GM12892 (cell line): ENCODE measurements at regions not wholly inside any gene's neighbourhood (a gene's known extent, or its start where the extent isn't known, plus 50 kb on each side); places are given as distances from the start of the nearest gene placed in this dataset.

Experiments used
- DNase-seq: peaks from one replicate; pipeline ENCODE4 v3.0.0; 2011; ENCODE audit not compliant: insufficient read length
- FAIRE-seq: peaks from 2 replicates; lab custom pipeline; 2011; peaks lifted over from hg19 to GRCh38; lab: Jason Lieb, UNC
- POLR2A ChIP-seq: IDR thresholded peaks from 2 replicates; pipeline ENCODE4 v1.6.1; 2011; ENCODE audit warnings: low read depth, low read length, control low read depth
- POLR2AphosphoS5 ChIP-seq: IDR thresholded peaks from 2 replicates; pipeline ENCODE4 v1.6.1; 2011; ENCODE audit warnings: low read depth, low read length, control low read depth
- TAF1 ChIP-seq: IDR thresholded peaks from 2 replicates; pipeline ENCODE4 v1.6.1; 2011; ENCODE audit warnings: low read depth, mild to moderate bottlenecking, control low read depth, low read length, borderline replicate concordance

DNA sequence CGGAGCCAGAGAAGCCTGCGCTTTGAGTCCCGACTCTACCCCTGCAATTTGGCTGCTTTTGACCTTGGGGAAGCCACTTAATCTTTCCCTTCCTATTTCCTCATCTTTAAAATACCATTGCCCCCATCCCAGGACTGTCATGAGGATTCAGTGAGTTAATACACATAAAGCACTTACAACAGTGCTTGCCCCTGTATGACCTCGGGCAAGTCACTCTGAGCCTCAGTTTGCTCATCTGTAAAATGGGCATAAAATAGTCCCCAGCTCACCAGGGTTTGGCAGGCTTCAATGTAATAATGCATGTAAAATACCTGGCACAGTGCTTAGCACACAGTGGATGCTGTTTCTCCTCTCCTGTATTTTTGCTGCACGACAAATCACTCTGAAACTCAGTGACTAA is 278.7 kb upstream of the PWP1 start:
- no peak for FAIRE-seq
- no peak for DNase-seq
- TF ChIP-seq POLR2A: no peak
- no peak for TF ChIP-seq TAF1
- TF ChIP-seq POLR2AphosphoS5: no peak

DNA sequence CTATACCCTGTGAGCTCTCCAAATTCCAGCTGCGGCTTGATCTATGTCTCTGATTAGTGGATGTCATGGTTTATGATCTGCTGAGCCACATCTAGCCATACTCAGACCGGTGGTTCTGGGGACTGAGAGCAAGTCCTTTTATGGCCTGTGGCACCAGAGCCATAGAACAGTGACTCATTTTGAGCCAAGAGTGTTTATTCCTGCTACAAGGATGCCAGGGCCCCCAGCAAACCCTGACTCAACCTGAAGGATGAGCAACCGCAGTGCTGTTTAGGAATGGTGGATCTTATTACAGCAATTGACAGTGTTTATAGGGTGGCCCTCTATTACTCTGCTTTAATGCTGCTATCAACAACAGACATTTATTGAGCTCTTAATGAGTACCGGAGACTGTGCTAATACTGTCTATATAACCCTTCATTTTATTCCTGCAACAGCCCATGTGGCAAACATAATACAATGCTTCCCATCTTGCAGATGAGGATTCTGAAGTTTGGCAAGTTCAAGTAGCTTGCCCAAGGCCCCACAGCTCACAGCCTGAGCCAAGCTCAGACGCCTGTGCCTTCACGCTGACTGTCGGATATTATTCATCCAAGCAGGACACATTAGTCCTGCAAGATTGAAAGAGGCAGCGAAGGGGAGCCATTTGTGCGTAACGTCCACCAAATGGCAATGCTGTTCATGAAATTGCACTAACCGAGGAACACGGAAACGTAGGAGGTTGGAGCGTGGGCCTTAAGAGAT is 273.6 kb upstream of the PWP1 start:
- FAIRE-seq (no peak), DNase-seq (no peak)
- TF ChIP-seq TAF1 (no peak), POLR2AphosphoS5 (no peak), POLR2A (no peak)

DNA sequence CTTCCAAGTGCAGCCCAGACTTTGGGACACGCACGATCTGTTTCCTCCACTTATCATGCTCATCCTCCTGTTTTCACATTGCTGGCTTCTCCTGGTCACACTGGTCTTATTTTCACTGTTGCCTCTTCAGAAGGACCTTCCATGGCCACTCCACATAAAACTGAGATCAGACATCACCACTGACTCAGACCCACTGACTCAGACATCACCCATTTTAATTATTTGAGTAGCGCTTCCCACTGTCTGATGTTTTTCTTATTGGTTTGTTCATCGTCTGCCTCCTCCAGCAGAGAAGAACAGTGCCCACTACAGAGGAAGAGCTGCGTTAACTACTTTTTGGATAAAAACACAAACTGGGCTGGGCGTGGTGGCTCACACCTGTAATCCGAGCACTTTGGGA is 270.5 kb upstream of the PWP1 start:
- DNase-seq: no peak
- TF ChIP-seq POLR2A: no peak
- no peak for TF ChIP-seq POLR2AphosphoS5
- no peak for TF ChIP-seq TAF1
- no peak for FAIRE-seq

DNA sequence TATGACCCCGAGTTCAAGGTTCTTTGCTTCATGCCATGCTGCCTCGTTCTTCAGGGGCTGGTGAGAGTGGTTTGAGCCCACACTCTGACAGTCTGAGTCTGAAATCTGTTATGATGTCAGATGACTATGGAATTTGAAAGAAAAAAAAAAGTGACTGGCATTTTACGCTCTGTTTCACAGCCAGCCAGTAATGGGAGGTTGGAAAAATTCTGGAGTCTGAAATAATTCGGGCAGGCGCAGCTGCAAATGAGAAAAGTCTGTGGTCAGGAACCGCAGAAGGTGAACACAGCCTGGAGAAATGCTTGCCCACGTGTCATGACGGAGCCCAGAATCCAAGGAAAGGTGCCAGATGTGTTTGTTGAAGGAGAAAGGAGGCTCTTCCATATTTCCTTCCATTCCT is 269.8 kb upstream of the PWP1 start:
- FAIRE-seq (no peak), DNase-seq (no peak)
- no peak for TF ChIP-seq POLR2A
- no peak for TF ChIP-seq POLR2AphosphoS5
- TF ChIP-seq TAF1: no peak

DNA sequence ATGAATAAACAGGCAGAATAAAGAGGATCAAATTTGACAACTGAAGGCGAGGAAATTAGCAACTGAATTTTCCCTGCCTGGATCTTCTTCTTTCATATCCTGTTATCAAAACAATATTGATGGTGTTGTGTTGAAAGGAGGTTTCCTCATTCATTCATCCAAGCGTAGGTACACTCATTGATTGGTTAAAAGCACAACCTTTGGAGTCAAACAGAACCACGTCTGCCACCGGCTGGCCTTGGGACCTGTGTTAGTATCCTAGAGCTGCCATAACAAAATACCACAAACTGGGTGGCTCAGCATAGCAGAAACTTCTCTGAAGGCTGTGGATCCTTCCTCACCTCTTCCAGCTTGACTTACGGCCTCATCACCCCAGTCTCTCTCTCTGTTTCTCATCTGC is 268.6 kb upstream of the PWP1 start:
- FAIRE-seq: no peak
- DNase-seq: no peak
- TF ChIP-seq TAF1 (no peak), POLR2AphosphoS5 (no peak), POLR2A (no peak)

DNA sequence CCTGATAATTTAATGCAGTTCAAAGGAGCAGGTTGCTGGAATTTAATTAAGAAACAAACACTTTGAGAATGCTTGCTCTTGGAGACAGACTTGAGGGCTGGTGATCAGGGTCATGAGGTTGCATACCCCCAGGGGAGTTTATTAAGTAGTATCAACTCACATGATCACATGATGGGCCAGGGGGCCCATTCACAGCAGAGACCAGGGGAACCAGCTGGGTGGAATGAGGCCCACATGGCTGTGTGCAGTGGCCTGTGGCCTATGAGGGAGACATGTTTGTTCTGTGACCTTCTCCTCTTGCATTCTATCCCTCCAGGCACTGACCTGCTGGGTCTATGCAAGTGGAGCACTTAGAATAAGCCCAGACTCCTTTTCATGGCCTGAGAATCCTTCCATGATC is 266.6 kb upstream of the PWP1 start:
- DNase-seq: no peak
- TF ChIP-seq POLR2AphosphoS5 (no peak), TAF1 (no peak), POLR2A (no peak)
- FAIRE-seq: no peak

DNA sequence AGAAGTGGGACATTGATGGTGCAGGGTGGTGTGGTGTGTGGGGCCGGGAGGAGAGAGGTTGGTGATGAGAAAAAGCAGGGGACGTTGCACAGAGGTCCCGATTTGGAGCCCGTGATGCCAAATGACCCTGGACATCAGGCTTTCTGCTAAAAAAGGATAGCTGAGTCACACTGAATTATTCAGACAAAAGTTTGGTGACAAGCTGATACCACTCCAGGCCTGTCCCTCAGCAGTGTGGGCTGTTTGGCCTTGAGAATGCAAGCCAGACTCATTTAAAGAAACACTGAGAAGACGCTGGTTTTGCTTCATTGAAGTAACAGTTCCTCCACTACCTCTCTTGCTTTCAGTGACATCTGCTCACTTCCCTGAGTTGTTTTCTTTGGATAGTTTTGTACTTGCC is 262.1 kb upstream of the PWP1 start:
- FAIRE-seq (no peak), DNase-seq (no peak)
- no peak for TF ChIP-seq POLR2AphosphoS5
- no peak for TF ChIP-seq POLR2A
- TF ChIP-seq TAF1: no peak

DNA sequence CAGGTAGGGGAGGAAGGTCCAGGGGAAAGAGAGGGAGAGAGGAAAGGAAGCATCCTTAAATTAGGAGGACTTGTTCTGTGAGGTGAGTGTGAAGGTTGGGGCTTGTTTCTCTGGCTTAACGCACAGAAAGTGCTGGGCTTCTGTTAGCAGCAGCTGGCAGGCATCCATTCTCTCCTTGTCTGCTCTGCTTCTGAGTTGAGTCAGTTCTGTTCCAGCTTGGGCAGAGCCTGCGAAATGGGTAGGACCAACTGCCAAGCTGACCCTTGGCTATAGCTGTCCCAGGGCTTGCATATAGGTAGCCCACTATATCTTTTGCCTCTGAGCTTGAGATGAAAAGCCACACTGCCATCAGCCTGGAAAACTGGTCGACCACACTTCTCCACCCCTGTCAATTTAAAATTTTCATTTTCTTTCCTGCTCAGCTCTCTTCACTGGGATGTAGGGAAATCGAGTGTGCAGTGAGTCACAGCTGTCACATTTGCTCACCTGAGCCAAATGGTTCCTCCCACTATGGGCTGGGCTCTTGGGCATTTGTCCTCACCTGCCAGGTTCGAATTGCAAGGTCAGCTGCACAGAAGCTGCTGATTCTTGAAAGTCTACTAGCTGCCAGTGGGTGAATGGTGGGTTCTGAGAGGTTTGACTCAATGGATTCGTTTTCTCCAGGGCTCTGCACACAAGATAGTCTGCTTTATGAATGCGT is 256.4 kb upstream of the PWP1 start:
- no peak for FAIRE-seq
- DNase-seq: no peak
- TF ChIP-seq POLR2AphosphoS5 (no peak), POLR2A (no peak), TAF1 (no peak)

DNA sequence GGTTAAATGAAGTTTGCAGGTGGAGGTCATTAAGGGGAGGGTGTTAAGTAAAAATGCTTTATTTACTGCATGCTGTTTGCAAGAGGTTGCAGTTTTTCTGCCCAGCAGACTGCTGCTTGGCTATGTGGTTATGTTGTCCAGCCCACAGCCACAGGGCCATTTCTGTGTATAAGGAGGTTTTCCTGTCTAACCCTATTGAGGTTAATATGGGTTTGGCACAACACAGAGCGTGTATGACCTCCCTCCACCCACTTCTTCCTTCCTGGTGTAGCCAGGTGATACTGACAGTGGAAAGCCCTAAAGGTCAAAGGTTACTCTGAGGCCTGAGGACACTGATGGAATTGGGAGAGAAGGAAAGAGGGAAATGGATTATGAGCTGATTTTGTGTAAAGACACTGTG is 253.7 kb upstream of the PWP1 start:
- no peak for FAIRE-seq
- DNase-seq: no peak
- TF ChIP-seq POLR2AphosphoS5 (no peak), POLR2A (no peak), TAF1 (no peak)

DNA sequence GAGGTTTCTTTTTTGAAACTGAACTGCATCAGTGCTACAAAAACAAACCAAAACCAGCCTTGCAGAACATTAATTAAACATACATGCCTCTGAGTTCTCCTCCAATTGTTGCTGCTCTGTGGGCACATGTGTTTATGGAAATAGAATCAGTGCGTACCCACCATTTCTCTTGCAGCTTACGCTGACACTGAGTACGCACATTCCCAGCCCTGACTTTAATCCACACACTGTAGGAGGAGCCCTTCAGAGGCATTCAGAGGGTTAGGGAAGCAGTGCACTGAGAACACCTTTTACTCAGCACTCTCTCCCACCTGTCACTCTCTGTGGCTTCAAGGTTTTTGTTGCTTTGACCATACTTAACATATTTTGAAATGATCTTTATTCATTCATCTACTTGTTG is 250.5 kb upstream of the PWP1 start:
- TF ChIP-seq POLR2AphosphoS5 (no peak), POLR2A (no peak), TAF1 (no peak)
- no peak for DNase-seq
- no peak for FAIRE-seq

DNA sequence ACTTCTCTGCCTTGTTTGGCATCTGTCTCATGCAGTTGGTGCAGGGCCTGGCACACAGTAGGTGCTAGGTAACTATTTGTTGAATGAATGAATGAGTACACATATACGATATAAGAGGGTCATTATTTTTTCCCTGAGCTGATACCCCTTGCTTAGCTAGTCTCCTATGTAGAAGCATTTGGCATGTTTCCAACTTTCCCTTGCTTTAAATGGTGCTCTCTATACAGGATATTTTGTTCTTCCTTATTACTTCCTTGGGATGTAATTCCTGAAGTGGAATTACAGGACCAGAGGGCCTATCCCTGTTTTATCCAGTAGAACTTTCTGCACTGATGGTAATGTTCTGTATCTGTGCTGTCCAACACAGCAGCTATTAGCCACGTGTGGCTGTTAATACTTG is 250.1 kb upstream of the PWP1 start:
- DNase-seq: no peak
- no peak for FAIRE-seq

DNA sequence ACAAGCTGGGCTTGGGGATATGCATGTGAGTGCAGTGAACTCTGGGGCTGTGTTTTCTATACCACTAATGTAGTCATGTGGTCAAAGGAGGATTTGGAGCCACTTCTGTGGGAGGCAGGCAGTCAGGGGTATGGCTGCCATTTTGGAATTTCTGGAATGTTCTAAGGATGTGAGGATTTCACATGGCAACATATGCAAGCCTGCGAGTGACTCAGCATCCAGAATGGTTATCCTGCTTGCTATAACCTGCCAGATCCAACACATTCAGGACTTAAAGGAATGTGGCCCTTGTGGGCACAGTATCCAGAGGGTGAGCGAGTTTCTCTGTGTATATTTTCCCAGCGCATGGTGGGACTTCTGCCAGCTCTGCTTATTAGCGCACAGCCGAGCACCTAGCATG is 249.2 kb upstream of the PWP1 start:
- no peak for DNase-seq
- FAIRE-seq: no peak
- no peak for TF ChIP-seq TAF1
- TF ChIP-seq POLR2A: no peak
- TF ChIP-seq POLR2AphosphoS5: no peak

More for the DNA sequence above, 250.1 kb upstream of the PWP1 start:
- TF ChIP-seq TAF1: no peak
- TF ChIP-seq POLR2A: no peak
- no peak for TF ChIP-seq POLR2AphosphoS5

DNA sequence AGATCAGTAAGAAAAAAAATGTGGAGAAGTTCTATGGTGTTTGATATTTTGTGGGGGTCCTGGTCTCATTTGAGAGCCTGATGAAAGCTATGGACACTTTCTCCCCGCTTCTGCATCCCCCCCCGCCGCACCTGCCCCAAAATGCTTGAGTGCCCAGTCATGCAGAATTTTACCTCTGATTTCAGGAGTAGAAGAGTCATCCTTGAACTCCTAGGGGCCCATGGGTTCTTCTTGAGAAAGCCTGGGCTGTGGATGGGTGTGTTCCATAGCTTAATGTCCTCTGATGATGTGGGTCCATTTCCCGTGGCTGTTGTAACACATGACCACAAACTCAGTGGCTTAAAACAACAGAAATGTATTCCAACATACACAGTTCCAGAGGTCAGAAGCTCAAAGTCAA is 248.8 kb upstream of the PWP1 start:
- DNase-seq (no peak), FAIRE-seq (no peak)
- no peak for TF ChIP-seq POLR2A
- no peak for TF ChIP-seq TAF1
- TF ChIP-seq POLR2AphosphoS5: no peak
